Lower lobe of right lung (tissue), 2 donors: ENCODE measurements at regions not wholly inside any gene's neighbourhood (a gene's known extent, or its start where the extent isn't known, plus 50 kb on each side); places are given as distances from the start of the nearest gene placed in this dataset.

Experiments used
- ATAC-seq, 2 donors: fragments of 200-7000 bp; cut with Tn5 transposase; one replicate each; pipeline ENCODE4 v1.9.1; 2020 to 2022; ENCODE audit warnings: mild to moderate bottlenecking in 2 of 2, moderate library complexity in 2 of 2
- DNase-seq: peaks from one replicate; pipeline ENCODE4 v3.0.0-alpha.2; 2020
- H3K27ac ChIP-seq: fragments of 200-600 bp; one replicate; pipeline ENCODE4 v1.8.0; 2022
- H3K27me3 ChIP-seq: fragments of 200-600 bp; one replicate; pipeline ENCODE4 v1.8.0; 2022; ENCODE audit warnings: low read depth
- H3K36me3 ChIP-seq: fragments of 200-600 bp; one replicate; pipeline ENCODE4 v1.8.0; 2022; ENCODE audit warnings: mild to moderate bottlenecking
- H3K4me1 ChIP-seq: fragments of 200-600 bp; one replicate; pipeline ENCODE4 v1.8.0; 2022
- H3K4me3 ChIP-seq: fragments of 200-600 bp; one replicate; pipeline ENCODE4 v1.8.0; 2022; ENCODE audit warnings: mild to moderate bottlenecking
- H3K9me3 ChIP-seq: fragments of 200-600 bp; one replicate; pipeline ENCODE4 v1.8.0; 2022
- CTCF ChIP-seq: fragments of 200-600 bp; IDR thresholded peaks from one replicate; pipeline ENCODE4 v1.8.0; 2022; ENCODE audit warnings: antibody characterized with exemption, mild to moderate bottlenecking
- intact Hi-C: fragments of 100-400 bp; cut with DNase I; formaldehyde crosslinking; loops from one replicate; pipeline ENCODE4 v1.11.0; 2022
- donor health status: DM: no; HTN: yes; CAD: no; lungs with severe emphysema.

- Histone ChIP-seq H3K27me3 (no peaks in the 10 kb centered on the region), H3K9me3 (peaks cover 7% of the 10 kb centered on the region), H3K4me3 (no peak overlapping the region), H3K36me3 (no peaks in the 10 kb centered on the region), H3K4me1 (no peaks in the 10 kb centered on the region), H3K27ac (no peak overlapping the region)
- no peak for ATAC-seq
- no peak for TF ChIP-seq CTCF
- no peak for DNase-seq
- intact Hi-C loops: no loop called here
Observed at GRCh38 chr1:79762461-79762860, 755.9 kb upstream of the ADGRL4 start.

- Histone ChIP-seq H3K9me3 (peaks cover 7% of the 10 kb centered on the region), H3K27me3 (no peaks in the 10 kb centered on the region), H3K4me1 (no peaks in the 10 kb centered on the region), H3K4me3 (no peak overlapping the region), H3K36me3 (no peaks in the 10 kb centered on the region), H3K27ac (no peak overlapping the region)
- DNase-seq (no peak), ATAC-seq (no peak)
- intact Hi-C loops: no loop called here
- no peak for TF ChIP-seq CTCF
Observed at GRCh38 chr1:79760531-79760930, 754.0 kb upstream of the ADGRL4 start.

- H3K27ac ChIP-seq: no peak overlapping the region
- intact Hi-C loops: no loop called here
- no peak for TF ChIP-seq CTCF
- no peaks in the 10 kb centered on the region for H3K36me3 ChIP-seq
- H3K4me3 ChIP-seq: no peak overlapping the region
- DNase-seq: no peak
- ATAC-seq: no peak
- H3K9me3 ChIP-seq: no peaks in the 10 kb centered on the region
- no peaks in the 10 kb centered on the region for H3K4me1 ChIP-seq
- no peaks in the 10 kb centered on the region for H3K27me3 ChIP-seq
Observed at GRCh38 chr1:79749607-79750006, 743.1 kb upstream of the ADGRL4 start.

GRCh38 chr1:79745929-79746328 lies 739.4 kb upstream of the ADGRL4 start:
- H3K4me1 ChIP-seq: no peaks in the 10 kb centered on the region
- H3K4me3 ChIP-seq: no peak overlapping the region
- intact Hi-C loops: no loop called here
- H3K36me3 ChIP-seq: no peaks in the 10 kb centered on the region
- no peak for TF ChIP-seq CTCF
- ATAC-seq: no peak
- H3K27me3 ChIP-seq: no peaks in the 10 kb centered on the region
- no peaks in the 10 kb centered on the region for H3K9me3 ChIP-seq
- DNase-seq: no peak
- no peak overlapping the region for H3K27ac ChIP-seq

GRCh38 chr1:79744746-79745145 lies 738.2 kb upstream of the ADGRL4 start:
- no peaks in the 10 kb centered on the region for H3K36me3 ChIP-seq
- H3K9me3 ChIP-seq: no peaks in the 10 kb centered on the region
- intact Hi-C loops: no loop called here
- no peak for ATAC-seq
- H3K27ac ChIP-seq: no peak overlapping the region
- H3K27me3 ChIP-seq: no peaks in the 10 kb centered on the region
- no peak for DNase-seq
- H3K4me3 ChIP-seq: no peak overlapping the region
- H3K4me1 ChIP-seq: no peaks in the 10 kb centered on the region
- no peak for TF ChIP-seq CTCF
